Skeletal muscle tissue (tissue), 3 donors: ENCODE measurements at regions not wholly inside any gene's neighbourhood (a gene's known extent, or its start where the extent isn't known, plus 50 kb on each side); places are given as distances from the start of the nearest gene placed in this dataset.

Experiments
- H3K27ac ChIP-seq: one replicate; pipeline ENCODE4 v1.7.0; 2013; ENCODE audit warnings: mild to moderate bottlenecking, low read depth, low read length, inconsistent platforms
- H3K27me3 ChIP-seq, 3 donors: one replicate each; pipeline ENCODE4 v1.7.0; 2013; ENCODE audit warnings: low read length in 3 of 3; ENCODE audit not compliant: control insufficient read depth in 3 of 3, insufficient read depth in 3 of 3
- H3K36me3 ChIP-seq, 3 donors: one replicate each; pipeline ENCODE4 v1.7.0; 2013; ENCODE audit warnings: low read length in 3 of 3; ENCODE audit not compliant: control insufficient read depth in 3 of 3, insufficient read depth in 3 of 3
- H3K4me1 ChIP-seq, 3 donors: one replicate each; pipeline ENCODE4 v1.7.0; 2013; ENCODE audit warnings: low read length in 3 of 3, mild to moderate bottlenecking in 3 of 3; ENCODE audit not compliant: control insufficient read depth in 3 of 3, insufficient read depth in 3 of 3
- H3K4me3 ChIP-seq, 3 donors: one replicate each; pipeline ENCODE4 v1.7.0; 2013; ENCODE audit warnings: low read length in 3 of 3
- H3K9ac ChIP-seq, 3 donors: one replicate each; pipeline ENCODE4 v1.7.0; 2013; ENCODE audit warnings: low read length in 3 of 3, mild to moderate bottlenecking in 3 of 3, moderate library complexity in 2 of 3, low read depth in 1 of 3
- H3K9me3 ChIP-seq, 3 donors: one replicate each; pipeline ENCODE4 v1.7.0; 2013; ENCODE audit warnings: low read length in 3 of 3; ENCODE audit not compliant: control insufficient read depth in 3 of 3
- donor health status: Osteomylitis.

DNA sequence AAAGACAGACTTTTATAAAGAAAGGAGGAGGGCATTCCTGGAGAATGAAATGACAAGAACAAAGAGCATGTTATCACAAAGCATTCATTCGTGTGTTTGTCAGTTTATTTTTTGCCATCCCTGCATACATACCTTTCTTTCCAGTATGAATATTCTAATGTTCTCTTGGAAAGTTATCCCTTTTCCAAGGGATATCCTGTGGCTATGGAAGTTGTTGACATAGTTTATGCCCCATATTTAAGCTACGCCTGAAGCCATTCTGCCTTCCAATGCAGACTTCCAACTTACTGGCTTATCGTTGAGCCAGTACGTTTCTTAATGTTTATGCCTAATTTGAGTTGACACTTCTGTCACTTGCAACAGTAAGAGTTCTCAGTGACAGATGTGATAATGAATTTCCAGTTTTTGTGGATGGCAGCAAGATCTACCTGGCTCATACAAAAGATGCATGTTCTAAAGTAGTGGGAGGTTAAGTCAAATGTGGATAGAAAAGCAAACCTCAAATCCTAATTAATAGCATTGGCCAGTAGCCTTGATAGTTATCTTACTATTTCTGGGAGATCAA, 133.3 kb upstream of the ANO3 start:
- no peaks in the 10 kb centered on the region for H3K27me3 ChIP-seq
- no peaks in the 10 kb centered on the region for H3K36me3 ChIP-seq
- no peaks in the 10 kb centered on the region for H3K4me1 ChIP-seq
- no peak overlapping the region for H3K9ac ChIP-seq
- H3K4me3 ChIP-seq, result no peak overlapping the region
- H3K27ac ChIP-seq, result no peak overlapping the region
- H3K9me3 ChIP-seq, result no peaks in the 10 kb centered on the region

DNA sequence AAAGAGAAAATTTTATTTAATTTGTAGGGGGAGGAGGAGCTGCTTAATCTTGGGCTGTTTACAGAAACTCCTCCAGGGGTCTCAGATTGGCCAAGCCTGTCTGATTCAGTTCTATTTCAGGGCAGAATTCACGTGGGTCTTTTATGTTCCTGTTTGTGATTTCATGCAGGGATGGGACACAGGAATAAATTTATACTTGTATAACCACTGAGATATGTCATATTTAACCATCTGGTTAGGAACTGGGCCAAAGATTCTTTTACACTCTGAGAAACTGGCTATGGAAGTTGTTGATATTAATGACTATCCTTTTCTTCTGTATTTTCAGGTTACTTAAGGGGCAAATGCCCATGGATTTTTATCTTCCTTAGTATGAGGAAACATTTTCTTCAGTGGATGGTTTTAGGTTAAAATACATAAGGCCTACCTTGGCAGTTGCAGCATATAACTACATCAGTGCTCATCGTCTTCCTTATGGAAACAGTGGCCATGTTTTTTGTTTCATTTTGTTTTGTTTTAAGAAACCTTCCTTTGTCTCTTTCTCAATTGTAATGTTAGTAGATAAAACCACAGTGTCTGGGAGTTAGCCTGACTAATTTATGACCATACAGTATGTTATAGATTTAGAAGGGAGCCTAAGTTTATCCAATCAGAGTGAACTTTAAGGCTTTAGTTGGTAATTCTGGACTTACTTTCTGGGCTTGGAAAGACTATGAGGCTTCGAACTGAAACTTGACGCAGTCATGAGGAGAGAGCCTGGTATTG, 132.4 kb upstream of the ANO3 start:
- no peaks in the 10 kb centered on the region for H3K27me3 ChIP-seq
- H3K4me3 ChIP-seq, result no peak overlapping the region
- H3K9me3 ChIP-seq, result no peaks in the 10 kb centered on the region
- H3K9ac ChIP-seq, result no peak overlapping the region
- no peak overlapping the region for H3K27ac ChIP-seq
- H3K4me1 ChIP-seq, result no peaks in the 10 kb centered on the region
- no peaks in the 10 kb centered on the region for H3K36me3 ChIP-seq

DNA sequence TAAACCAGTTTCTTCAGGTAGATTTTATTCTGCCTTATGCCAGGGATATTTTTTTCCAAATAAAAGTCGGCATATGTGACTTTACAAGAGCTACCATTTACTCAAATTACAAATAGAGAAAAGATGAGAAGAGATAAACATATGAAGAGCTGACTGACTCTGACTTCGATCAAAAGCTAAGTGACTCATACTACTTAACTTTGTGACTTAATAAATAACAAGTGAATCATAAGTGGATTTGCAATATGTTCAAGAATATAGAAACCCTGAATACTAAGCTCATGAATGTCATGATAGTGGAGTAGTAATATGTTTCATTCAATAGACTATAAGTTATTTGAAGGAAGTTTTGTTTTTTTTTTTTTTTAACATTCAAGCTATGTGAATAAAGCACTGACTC, 130.5 kb upstream of the ANO3 start:
- H3K27ac ChIP-seq, result no peak overlapping the region
- no peaks in the 10 kb centered on the region for H3K27me3 ChIP-seq
- H3K36me3 ChIP-seq, result no peaks in the 10 kb centered on the region
- H3K9ac ChIP-seq, result no peak overlapping the region
- no peaks in the 10 kb centered on the region for H3K9me3 ChIP-seq
- no peak overlapping the region for H3K4me3 ChIP-seq
- no peaks in the 10 kb centered on the region for H3K4me1 ChIP-seq

DNA sequence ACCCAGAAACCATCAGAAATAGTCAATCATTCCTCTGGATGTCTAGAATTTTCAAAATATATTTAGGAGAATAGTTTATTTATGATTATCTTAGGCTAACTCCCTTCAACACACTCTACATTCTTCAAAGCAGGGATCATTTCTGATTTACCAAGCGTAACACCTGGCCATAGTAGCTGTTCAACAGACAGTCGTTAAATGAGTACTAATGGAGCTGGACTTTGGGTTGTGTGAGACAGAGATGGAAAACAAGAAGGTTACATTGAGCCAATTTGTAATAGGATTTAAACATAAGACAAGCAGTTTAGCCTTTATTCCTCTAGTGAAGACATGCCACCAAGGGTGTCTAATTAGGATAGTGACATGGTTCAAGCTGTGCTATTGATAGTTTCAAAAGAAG, 129.2 kb upstream of the ANO3 start:
- H3K4me1 ChIP-seq, result no peaks in the 10 kb centered on the region
- H3K27me3 ChIP-seq, result no peaks in the 10 kb centered on the region
- no peaks in the 10 kb centered on the region for H3K9me3 ChIP-seq
- H3K36me3 ChIP-seq, result no peaks in the 10 kb centered on the region
- H3K4me3 ChIP-seq, result no peak overlapping the region
- H3K9ac ChIP-seq, result no peak overlapping the region
- no peak overlapping the region for H3K27ac ChIP-seq

DNA sequence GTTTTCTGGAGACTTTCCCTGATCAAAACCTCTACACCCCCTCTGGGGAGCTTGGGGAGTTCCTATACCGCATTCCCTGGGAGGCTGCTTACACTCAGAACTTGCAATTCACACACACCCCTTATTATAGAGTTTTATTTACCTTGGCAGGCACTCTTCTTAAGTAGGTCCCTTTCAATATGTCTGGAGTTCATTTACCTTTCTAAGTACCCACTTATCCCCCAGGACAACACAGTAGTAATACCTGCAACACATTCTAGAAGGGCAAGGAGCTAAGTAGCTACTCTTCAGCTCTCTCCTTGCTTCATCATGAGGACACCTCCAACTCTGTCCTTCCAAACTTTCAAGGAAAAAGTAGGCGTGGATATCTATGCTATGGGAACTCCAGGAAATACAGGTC, 127.8 kb upstream of the ANO3 start:
- Histone ChIP-seq H3K4me3 (no peak overlapping the region), H3K9ac (no peak overlapping the region), H3K27me3 (no peaks in the 10 kb centered on the region), H3K36me3 (no peaks in the 10 kb centered on the region), H3K9me3 (no peaks in the 10 kb centered on the region), H3K27ac (no peak overlapping the region), H3K4me1 (no peaks in the 10 kb centered on the region)

DNA sequence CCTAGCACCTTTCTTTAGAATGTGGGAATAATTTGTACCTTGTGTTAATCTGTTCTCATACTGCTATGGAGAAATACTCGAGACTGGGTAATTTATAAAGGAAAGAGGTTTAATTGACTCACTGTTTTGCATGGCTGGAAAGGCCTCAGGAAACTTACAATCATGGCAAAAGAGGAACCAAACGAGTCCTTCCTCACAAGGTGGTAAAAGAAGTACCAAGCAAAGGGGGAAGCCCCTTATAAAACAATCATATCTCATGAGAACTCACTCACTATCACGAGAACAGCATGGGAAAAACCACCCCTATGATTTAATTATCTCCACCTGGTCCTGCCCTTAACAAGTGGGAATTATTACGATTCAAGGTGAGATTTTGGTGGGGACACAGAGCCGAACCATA, 127.1 kb upstream of the ANO3 start:
- no peak overlapping the region for H3K27ac ChIP-seq
- no peaks in the 10 kb centered on the region for H3K9me3 ChIP-seq
- H3K36me3 ChIP-seq, result no peaks in the 10 kb centered on the region
- H3K4me1 ChIP-seq, result no peaks in the 10 kb centered on the region
- no peak overlapping the region for H3K9ac ChIP-seq
- H3K27me3 ChIP-seq, result no peaks in the 10 kb centered on the region
- H3K4me3 ChIP-seq, result no peak overlapping the region

DNA sequence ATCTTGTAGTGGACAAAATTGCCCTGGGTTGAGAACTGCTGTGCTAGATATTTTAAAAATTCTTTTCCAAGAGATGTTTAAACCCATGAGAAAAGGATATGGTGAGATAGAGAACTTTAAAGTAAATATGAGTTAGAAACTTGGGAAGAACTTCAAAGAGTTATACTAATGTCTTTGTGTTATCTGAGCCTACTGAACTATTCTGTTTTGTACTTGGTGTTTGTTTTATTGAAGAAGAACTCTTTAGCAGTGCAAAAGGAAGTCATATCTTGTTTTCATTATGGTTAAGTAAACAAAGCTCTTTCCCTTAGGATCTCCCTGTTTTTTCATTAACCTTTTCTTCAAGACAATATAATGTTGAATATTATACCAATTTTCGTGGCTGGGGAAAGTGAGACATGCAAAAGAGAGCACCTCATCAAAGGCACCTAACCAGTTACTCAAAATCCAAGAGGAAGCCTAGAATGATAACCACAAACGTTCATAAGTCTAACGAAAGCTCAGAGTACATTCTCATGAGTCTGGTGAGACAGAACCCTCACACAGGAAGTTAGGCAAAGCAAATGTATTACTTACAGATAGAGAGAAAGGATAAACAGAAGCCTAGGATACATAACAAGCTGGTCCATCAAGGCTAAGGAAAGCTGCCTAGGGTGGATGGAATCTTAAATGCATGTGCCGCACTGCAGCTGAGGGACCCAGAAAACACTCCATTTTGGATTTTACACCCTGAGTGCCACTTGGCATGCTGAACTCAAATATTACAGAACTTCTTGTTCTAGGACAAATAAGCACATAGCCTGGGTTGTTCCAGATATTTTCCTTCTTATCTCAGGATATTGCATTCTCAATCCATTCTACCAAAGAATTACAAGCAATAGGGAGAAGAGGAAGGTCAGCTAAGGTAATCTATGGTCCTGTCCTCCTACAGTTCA, 112.5 kb upstream of the ANO3 start:
- Histone ChIP-seq H3K27ac (no peak overlapping the region), H3K9ac (no peak overlapping the region)

DNA sequence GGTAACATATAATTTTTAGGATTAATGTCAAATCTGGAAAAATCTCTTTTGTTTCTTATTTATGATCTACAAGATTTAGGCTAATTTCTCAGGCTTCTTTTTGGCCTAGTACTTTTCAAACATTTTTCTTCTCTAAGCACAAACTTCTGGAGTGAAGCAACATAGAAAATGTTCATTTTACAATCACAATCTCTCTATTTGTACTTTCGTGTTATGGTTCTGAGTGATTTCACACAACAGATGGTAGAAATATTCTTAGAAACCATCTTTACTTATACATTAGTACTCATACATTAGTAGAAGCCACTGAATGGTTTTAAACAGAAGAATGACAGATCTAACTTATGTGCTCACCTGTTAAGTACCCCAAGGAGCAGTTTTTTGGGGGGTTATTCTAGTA, 106.3 kb upstream of the ANO3 start:
- Histone ChIP-seq H3K4me3 (no peak overlapping the region), H3K27me3 (no peaks in the 10 kb centered on the region), H3K9me3 (no peaks in the 10 kb centered on the region), H3K27ac (no peak overlapping the region), H3K9ac (no peak overlapping the region), H3K36me3 (no peaks in the 10 kb centered on the region), H3K4me1 (no peaks in the 10 kb centered on the region)

More for the DNA sequence above, 112.5 kb upstream of the ANO3 start:
- H3K27me3 ChIP-seq, result no peaks in the 10 kb centered on the region
- no peaks in the 10 kb centered on the region for H3K9me3 ChIP-seq
- no peaks in the 10 kb centered on the region for H3K36me3 ChIP-seq
- no peak overlapping the region for H3K4me3 ChIP-seq
- no peaks in the 10 kb centered on the region for H3K4me1 ChIP-seq

DNA sequence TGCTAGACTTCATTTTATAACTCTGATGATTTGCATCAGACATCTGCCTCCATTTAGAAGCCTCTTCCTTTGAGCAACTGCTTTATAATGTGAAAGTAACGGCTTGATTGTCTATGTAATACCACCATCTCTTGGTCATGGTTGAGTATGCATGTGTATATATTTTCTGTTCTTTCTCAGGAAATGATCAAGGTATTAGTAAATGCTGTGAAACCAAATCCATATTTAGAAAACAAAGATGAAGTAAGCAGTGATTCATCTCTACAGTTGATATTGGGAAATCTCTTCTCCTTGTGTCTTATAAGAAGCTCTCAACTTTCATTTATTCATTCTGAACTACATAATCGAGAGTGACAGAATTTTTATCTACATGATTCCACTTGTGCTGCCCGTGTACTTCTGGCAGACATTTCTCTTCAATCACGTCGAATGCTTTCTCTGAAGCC, 104.6 kb upstream of the ANO3 start:
- no peak overlapping the region for H3K4me3 ChIP-seq
- no peaks in the 10 kb centered on the region for H3K4me1 ChIP-seq
- H3K36me3 ChIP-seq, result no peaks in the 10 kb centered on the region
- H3K9ac ChIP-seq, result no peak overlapping the region
- H3K9me3 ChIP-seq, result no peaks in the 10 kb centered on the region
- no peak overlapping the region for H3K27ac ChIP-seq
- no peaks in the 10 kb centered on the region for H3K27me3 ChIP-seq
